Mucosa of descending colon (tissue), 3 donors: ENCODE measurements at regions not wholly inside any gene's neighbourhood (a gene's known extent, or its start where the extent isn't known, plus 50 kb on each side); places are given as distances from the start of the nearest gene placed in this dataset.

Source experiments
- ATAC-seq: fragments of 200-7000 bp; cut with Tn5 transposase; one replicate; pipeline ENCODE4 v1.9.1; 2020; ENCODE audit warnings: mild to moderate bottlenecking, moderate library complexity
- DNase-seq, 3 donors: peaks; one replicate each; pipeline ENCODE4 v3.0.0-alpha.2; 2020
- H3K36me3 ChIP-seq: fragments of 200-600 bp; one replicate; pipeline ENCODE4 v1.8.0; 2021; ENCODE audit warnings: low read depth, mild to moderate bottlenecking
- H3K4me1 ChIP-seq: fragments of 200-600 bp; one replicate; pipeline ENCODE4 v1.8.0; 2021; ENCODE audit warnings: low read depth, mild to moderate bottlenecking
- H3K4me3 ChIP-seq: fragments of 200-600 bp; one replicate; pipeline ENCODE4 v1.8.0; 2021; ENCODE audit warnings: mild to moderate bottlenecking
- H3K9me3 ChIP-seq: fragments of 200-600 bp; one replicate; pipeline ENCODE4 v1.8.0; 2021; ENCODE audit warnings: mild to moderate bottlenecking
- intact Hi-C, 2 donors: fragments of 100-400 bp; cut with DNase I in 1 of 2; cut with micrococcal nuclease in 1 of 2; formaldehyde crosslinking; loops; one replicate each; pipeline versions ENCODE4 v1.11.0 to v1.11.1; 2022; cut with DNase I, micrococcal nuclease
- TF ChIP-seq, protein P1 (sequence below): fragments of 200-600 bp; IDR thresholded peaks from one replicate; pipeline ENCODE4 v1.8.0; 2022; ENCODE audit warnings: antibody characterized with exemption, mild to moderate bottlenecking
- donor health status: DM: no; HTN: no; CAD: no; lungs with moderate emphysema.
- donor health status: DM: no; HTN: no; CAD: no.
- donor health status: DM: no; HTN: yes; CAD: no.

DNA sequence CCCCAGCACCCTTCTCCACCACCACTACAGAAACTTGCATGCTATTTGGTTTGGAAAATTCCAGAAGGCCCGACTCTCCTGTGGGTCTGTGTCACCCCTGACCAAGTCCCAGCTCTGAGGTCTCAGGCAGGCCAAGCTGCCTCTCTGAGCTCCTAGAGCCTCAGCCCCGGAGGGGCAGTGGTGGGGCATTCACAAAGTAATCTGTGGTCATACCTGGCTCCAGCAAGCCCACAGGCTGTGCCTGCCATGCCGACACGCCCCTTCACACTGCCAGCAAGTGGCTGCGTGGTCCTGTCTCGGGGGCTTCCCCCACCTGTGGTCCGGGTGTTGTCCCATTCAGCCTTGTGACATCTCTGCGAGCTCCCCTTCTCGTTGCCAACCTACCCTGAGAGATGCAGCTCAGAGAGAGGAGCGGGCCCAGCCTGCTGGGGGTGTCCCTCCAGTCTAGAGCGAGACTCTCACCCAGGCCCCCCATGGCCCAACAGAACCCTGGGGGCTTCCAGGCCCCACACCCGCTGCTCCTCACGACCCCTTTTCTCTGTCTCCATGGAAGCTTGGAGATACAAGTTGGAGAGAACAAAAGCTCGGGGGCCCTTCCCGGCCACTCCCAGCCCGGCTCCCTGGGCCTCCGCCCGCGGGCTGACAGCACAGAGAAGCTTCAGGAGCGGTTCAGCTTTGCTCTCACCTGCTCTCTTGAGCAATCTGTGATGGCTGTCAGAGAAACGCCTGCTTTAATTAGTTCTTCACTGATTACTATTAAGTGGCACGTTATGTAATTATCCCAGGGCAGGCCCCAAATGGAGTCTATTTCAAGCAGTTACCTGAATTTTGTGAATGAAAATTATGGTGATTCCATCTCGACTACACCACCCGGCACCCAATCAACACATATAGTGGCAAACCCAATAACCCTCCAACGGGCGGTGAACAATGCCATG is 147.7 kb upstream of the PHACTR3 start:
- no peak for DNase-seq
- no peak for ATAC-seq
- TF ChIP-seq, protein P1, sequence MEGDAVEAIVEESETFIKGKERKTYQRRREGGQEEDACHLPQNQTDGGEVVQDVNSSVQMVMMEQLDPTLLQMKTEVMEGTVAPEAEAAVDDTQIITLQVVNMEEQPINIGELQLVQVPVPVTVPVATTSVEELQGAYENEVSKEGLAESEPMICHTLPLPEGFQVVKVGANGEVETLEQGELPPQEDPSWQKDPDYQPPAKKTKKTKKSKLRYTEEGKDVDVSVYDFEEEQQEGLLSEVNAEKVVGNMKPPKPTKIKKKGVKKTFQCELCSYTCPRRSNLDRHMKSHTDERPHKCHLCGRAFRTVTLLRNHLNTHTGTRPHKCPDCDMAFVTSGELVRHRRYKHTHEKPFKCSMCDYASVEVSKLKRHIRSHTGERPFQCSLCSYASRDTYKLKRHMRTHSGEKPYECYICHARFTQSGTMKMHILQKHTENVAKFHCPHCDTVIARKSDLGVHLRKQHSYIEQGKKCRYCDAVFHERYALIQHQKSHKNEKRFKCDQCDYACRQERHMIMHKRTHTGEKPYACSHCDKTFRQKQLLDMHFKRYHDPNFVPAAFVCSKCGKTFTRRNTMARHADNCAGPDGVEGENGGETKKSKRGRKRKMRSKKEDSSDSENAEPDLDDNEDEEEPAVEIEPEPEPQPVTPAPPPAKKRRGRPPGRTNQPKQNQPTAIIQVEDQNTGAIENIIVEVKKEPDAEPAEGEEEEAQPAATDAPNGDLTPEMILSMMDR = no peak
- H3K4me1 ChIP-seq = no peaks in the 10 kb centered on the region
- no peaks in the 10 kb centered on the region for H3K36me3 ChIP-seq
- no peak overlapping the region for H3K4me3 ChIP-seq
- H3K9me3 ChIP-seq = no peaks in the 10 kb centered on the region
- intact Hi-C loops = loop anchor here in 1 of 2 donors (10.0 kb wide), 1 partner anchor 372 kb away; no protein-coding TSS in a partner anchor

DNA sequence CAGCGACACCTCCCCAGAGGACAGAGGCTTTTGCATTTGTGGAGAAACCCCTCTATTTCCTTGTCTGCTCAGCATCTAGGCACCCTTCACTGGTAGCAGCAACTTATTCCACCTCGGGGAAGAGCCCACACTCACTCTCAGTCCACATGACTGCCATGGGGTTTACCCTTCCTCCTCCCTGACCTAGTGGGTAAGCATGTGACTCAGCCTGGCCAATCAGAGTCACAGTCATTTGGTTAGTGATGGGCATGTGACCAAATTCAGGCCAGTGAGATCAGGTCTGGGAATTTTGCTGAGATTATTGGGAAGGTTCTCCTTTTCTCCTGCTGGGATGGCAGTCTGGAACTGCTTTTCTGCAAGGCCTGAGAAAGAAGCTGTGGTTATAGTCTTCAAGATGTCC is 145.7 kb upstream of the PHACTR3 start:
- no peaks in the 10 kb centered on the region for H3K4me1 ChIP-seq
- H3K4me3 ChIP-seq = no peak overlapping the region
- H3K36me3 ChIP-seq = no peaks in the 10 kb centered on the region
- DNase-seq = no peak
- no peak for ATAC-seq
- intact Hi-C loops = loop anchor here in 1 of 2 donors (10.0 kb wide), 1 partner anchor 374 kb away; no protein-coding TSS in a partner anchor
- TF ChIP-seq, protein P1 = no peak
- no peaks in the 10 kb centered on the region for H3K9me3 ChIP-seq

DNA sequence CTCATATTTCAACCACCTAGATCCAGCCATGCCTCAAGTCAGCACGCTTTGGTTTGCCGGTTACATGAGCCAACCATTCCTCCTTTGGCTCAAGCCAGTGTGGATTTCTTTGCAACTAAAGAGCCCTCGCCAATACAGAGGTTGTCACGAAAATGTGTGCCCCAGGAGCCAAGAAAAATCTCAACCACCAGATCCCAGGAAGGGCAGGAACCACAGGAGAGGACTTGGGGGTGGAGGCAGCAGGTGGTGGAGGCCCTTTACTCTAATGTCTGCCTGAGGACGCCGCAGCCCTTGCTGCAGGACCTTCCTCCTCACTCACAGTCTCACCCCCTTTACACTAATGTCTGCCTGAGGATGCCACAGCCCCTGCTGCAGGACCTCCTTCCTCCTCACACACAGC is 144.8 kb upstream of the PHACTR3 start:
- no peak overlapping the region for H3K4me3 ChIP-seq
- no peaks in the 10 kb centered on the region for H3K9me3 ChIP-seq
- TF ChIP-seq, protein P1 = no peak
- ATAC-seq (no peak), DNase-seq (no peak)
- H3K36me3 ChIP-seq = no peaks in the 10 kb centered on the region
- intact Hi-C loops = loop anchor here in 1 of 2 donors (10.0 kb wide), 1 partner anchor 375 kb away; no protein-coding TSS in a partner anchor
- H3K4me1 ChIP-seq = no peaks in the 10 kb centered on the region

DNA sequence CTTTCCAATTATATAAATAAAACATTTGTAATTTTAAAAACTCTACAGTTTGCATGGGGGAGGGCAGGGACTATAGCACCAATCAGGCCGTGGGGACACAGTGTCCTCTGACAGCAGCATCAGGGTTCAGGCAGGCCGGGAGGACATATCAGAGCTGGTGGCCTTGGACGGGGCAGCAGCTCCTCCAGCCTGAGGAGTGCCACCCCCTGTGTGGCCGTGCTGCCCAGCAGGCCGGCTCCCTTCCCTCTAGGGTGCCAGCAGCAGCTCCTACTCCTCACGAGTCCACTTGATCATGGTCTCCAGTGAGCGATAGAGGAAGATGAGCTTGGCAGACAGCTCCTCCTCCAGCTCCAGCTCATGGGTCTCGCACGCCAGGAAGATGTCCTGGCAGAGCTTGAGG is 144.0 kb upstream of the PHACTR3 start:
- TF ChIP-seq, protein P1 = no peak
- no peaks in the 10 kb centered on the region for H3K9me3 ChIP-seq
- no peak for DNase-seq
- H3K36me3 ChIP-seq = no peaks in the 10 kb centered on the region
- no peak overlapping the region for H3K4me3 ChIP-seq
- no peaks in the 10 kb centered on the region for H3K4me1 ChIP-seq
- intact Hi-C loops = no loop called here
- ATAC-seq = no peak

DNA sequence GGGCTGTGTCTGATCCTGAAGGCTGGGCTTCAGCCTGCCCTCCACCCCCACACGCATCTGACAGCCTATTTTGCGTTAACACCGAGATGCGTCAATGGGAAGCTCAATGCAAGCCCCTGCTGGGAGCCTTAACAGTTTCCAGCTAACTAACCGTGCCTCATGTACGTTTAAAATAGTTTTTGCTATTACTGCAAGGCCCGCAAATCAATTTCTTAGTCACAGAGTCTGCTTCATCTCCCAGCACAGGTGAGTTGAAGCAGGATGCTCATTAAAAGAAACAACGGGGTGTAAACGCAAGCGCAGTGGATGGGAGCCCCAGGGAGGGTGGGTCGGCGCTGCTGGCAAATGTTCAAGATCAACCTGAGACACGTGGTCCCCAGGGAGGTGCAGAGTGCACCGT is 142.8 kb upstream of the PHACTR3 start:
- no peak for DNase-seq
- no peak for ATAC-seq
- Histone ChIP-seq H3K4me3 (no peak overlapping the region), H3K36me3 (no peaks in the 10 kb centered on the region), H3K9me3 (no peaks in the 10 kb centered on the region), H3K4me1 (no peaks in the 10 kb centered on the region)
- intact Hi-C loops = no loop called here
- TF ChIP-seq, protein P1 = no peak
